Ectodermal cell (in vitro differentiated cells): ENCODE measurements at regions not wholly inside any gene's neighbourhood (a gene's known extent, or its start where the extent isn't known, plus 50 kb on each side); places are given as distances from the start of the nearest gene placed in this dataset.
A peak's percentile ranks its signal among the peaks of the same experiment; 100 is the strongest.

Experiments used
- H3K27ac ChIP-seq: 2 replicates; pipeline ENCODE4 v1.7.0; 2013; ENCODE audit warnings: mild to moderate bottlenecking, low read depth, low read length; ENCODE audit not compliant: insufficient read depth, poor library complexity, severe bottlenecking
- H3K27me3 ChIP-seq: 2 replicates; pipeline ENCODE4 v1.7.0; 2013; ENCODE audit warnings: mild to moderate bottlenecking, low read length; ENCODE audit not compliant: insufficient read depth, control insufficient read depth, poor library complexity, severe bottlenecking
- H3K36me3 ChIP-seq: one replicate; pipeline ENCODE4 v1.7.0; 2013; ENCODE audit warnings: low read length; ENCODE audit not compliant: control insufficient read depth, insufficient read depth
- H3K4me1 ChIP-seq: one replicate; pipeline ENCODE4 v1.7.0; 2013; ENCODE audit warnings: low read length; ENCODE audit not compliant: control insufficient read depth, insufficient read depth
- H3K4me3 ChIP-seq: 2 replicates; pipeline ENCODE4 v1.7.0; 2013; ENCODE audit warnings: low read depth, low read length, control low read depth; ENCODE audit not compliant: insufficient read depth
- H3K9me3 ChIP-seq: 2 replicates; pipeline ENCODE4 v1.7.0; 2013; ENCODE audit warnings: mild to moderate bottlenecking, low read length, moderate library complexity; ENCODE audit not compliant: control insufficient read depth
- WGBS, 2 experiments: methylation state at CpG; one replicate each; pipeline ENCODE4 v1.1.7; 2013; ENCODE audit warnings: missing lambda C conversion rate in 2 of 2; 5-methylcytosine and 5-hydroxymethylcytosine counted together

DNA sequence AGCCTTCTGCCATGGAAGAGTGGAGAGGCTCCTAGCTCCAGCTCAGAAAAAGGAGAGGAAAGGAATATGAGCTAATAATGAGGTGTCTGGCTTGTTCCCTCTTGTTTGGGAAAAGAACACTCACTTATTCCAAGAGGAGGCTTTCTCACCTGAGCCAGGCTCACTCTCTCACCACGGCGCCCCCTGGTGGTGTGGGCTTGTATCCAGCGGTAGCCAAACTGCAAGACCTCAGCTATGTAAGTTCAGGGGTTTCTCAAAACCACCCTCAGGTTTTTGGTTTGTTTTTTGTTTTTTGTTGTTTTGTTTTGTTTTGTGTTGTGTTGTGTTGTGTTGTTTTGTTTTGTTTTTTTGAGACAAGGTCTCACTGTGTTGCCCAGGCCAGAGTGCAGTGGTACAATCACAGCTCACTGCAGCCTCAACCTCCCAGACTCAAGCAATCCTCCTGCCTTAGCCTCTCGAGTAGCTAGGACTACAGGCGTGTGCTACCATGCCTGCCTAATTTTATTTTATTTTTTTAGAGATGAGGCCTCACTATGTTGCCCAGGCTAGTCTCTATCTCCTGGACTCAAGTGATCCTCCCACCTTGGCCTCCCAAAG is 124.0 kb downstream of the TMEM130 start:
- WGBS, 2 experiments = 33 to 39% methylated on average over 5 of the region's 5 CpGs
- no peak overlapping the region for H3K4me3 ChIP-seq
- H3K27ac ChIP-seq = no peak overlapping the region
- H3K36me3 ChIP-seq = no peaks in the 10 kb centered on the region
- no peaks in the 10 kb centered on the region for H3K27me3 ChIP-seq
- H3K4me1 ChIP-seq = peaks cover 3% of the 10 kb centered on the region
- no peaks in the 10 kb centered on the region for H3K9me3 ChIP-seq

DNA sequence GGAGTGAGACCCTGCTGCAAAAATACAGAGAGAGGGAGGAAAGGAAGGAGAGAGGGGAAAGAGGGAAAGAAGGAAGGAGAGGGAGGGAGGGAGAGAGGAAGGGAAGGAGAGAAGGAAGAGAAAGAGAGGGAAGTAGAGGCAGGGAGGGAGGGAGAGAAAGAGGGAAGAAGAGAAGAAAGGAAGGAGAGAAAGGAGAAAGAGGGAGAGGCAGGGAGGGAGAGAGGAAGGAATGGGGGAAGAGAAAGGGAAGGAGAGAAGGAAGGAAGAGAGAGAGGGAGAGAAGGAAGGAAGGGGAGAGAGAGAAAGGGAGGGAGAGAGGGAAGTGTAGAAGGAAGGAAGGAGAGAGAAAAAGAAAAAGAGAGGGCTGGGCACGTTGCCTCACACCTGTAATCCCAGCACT is 121.7 kb downstream of the TMEM130 start:
- H3K9me3 ChIP-seq = no peaks in the 10 kb centered on the region
- no peaks in the 10 kb centered on the region for H3K4me1 ChIP-seq
- H3K27ac ChIP-seq = no peak overlapping the region
- no peaks in the 10 kb centered on the region for H3K36me3 ChIP-seq
- no peaks in the 10 kb centered on the region for H3K27me3 ChIP-seq
- 44 to 61% methylated on average over 1 of the region's 1 CpG for WGBS, 2 experiments
- H3K4me3 ChIP-seq = no peak overlapping the region

DNA sequence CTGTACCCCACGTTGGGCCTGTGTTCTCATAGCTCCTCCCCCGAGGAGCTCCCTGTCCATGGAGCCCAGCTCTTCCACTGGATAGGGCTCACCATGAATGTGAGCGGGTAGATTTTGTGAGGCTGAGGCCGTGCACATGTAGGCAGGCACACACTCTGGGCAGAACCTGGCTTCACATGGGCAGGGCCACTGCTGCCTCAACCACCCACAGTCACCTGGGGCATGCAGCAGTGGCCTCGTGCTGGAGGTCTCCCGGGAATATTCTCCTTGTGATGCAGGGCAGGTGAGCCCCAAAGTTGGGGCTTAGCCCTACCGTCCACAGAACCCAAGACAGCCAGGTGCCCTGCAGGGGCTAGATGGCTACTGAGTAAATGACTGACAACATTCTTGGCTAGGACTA is 116.6 kb downstream of the TMEM130 start:
- no peak overlapping the region for H3K27ac ChIP-seq
- H3K36me3 ChIP-seq = no peaks in the 10 kb centered on the region
- H3K4me3 ChIP-seq = no peak overlapping the region
- peaks cover 9% of the 10 kb centered on the region for H3K4me1 ChIP-seq
- no peaks in the 10 kb centered on the region for H3K27me3 ChIP-seq
- H3K9me3 ChIP-seq = no peaks in the 10 kb centered on the region
- 93 to 96% methylated on average over 7 of the region's 7 CpGs for WGBS, 2 experiments

DNA sequence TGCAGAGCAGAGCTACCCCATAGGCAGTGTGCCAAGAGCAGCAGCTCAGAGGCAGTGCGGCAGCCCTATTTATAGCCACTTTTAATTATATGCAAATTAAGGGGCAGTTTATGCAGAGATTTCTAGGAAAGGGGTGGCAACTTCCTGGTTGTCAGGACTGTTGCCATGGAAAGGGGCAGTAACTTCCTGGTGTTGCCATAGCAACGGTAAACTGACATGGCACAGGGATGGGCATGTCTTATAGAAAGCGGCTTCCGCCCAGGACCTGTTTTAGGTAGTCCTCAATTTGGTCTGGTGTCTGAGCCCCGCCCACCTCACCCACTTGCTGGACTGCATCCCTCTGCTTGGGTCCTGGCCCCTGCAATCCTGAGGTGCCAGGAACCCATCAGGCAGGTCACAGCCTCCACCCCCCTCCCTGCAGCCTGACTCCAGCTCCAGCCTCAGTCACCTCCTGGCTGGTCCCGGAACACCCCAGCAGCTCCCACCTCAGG is 115.8 kb downstream of the TMEM130 start:
- Histone ChIP-seq H3K36me3 (no peaks in the 10 kb centered on the region), H3K27ac (peak overlapping the region; percentile 31), H3K4me3 (no peak overlapping the region), H3K9me3 (no peaks in the 10 kb centered on the region), H3K4me1 (peaks cover 9% of the 10 kb centered on the region), H3K27me3 (no peaks in the 10 kb centered on the region)
- WGBS, 2 experiments = 87 to 88% methylated on average over 5 to 6 of the region's 6 CpGs

DNA sequence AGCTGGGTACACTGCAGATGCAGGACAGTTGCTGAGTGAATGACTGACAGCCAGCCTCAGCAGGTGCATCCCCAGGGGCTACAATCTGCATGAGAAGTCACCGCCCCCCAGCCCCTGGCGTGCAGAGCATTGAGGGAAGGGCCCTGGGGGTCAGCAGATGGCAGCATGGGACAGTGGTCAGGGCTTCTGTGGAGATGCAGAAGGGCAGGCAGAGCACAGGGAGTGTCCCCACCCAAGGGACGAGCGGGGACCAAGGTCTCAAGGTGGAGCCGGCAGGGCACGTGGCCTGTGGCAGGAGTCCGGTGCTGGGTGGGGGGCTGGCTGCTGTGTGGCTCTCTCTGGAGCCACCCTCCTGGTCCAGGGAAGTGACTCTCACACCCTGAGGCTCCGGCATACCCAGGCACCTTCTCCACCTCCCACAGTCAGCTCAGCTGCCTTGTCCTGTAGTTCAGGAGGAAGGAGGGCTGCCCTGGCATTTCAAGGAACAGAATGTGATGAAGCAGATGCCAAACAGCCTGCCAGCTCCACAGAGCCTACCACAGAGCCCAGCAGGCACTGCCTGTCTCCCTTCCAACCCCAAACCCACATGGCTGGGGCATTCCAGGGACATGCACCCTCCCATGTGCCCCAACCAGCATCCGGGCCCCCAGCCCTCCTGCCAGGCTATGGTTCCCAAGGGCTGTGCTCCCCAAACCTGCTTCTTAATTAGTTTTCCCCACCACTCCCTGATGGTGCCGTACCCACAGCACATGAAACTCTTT is 114.5 kb downstream of the TMEM130 start:
- H3K36me3 ChIP-seq = no peaks in the 10 kb centered on the region
- 52 to 61% methylated on average over 10 of the region's 10 CpGs for WGBS, 2 experiments
- H3K27me3 ChIP-seq = no peaks in the 10 kb centered on the region
- peaks cover 9% of the 10 kb centered on the region for H3K4me1 ChIP-seq
- no peak overlapping the region for H3K4me3 ChIP-seq
- H3K9me3 ChIP-seq = no peaks in the 10 kb centered on the region
- no peak overlapping the region for H3K27ac ChIP-seq

DNA sequence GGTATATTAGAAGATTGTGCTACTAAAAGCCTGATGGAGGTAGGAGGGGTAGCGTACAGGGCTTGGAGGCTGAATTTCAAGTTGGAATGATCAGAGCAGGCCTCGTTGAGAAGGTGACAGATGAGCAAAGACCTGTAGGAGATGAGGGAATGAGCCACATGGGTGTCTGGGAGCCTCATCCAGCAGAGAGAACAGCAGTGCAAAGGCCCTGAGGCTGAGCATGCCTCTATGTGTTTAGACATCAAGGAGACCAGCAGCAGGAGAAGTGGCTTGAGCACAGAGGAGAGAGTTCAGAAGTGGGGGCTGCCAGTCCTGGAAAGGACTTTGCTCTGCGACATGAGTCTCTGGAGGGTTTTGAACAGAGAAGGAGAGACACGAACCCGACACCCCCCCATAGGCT is 111.7 kb downstream of the TMEM130 start:
- Histone ChIP-seq H3K36me3 (no peaks in the 10 kb centered on the region), H3K27me3 (no peaks in the 10 kb centered on the region), H3K27ac (no peak overlapping the region), H3K4me3 (no peak overlapping the region), H3K9me3 (no peaks in the 10 kb centered on the region), H3K4me1 (peaks cover 9% of the 10 kb centered on the region)
- WGBS, 2 experiments = 93 to 95% methylated on average over 5 of the region's 5 CpGs

DNA sequence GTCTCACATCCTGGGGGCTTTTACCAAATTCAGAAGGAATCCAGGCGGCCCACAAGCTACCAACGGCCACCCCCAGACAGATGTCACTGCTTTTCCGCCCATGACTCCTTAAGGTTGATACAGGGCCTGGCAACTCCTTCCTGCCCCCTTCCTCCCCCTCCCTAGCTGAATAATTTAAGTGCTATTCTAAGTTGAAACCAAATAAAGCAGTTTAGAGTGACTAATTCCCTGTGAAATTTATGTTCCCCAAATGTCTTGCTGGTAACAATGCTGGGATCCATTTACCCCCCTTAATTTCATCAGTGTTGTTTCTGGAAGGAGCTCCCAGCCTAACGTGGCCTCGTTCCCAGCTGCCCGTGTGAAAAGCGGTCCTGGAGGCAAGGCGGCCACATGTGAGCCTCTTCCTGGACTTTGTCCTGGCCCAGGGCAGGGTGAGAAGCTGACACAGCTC is 109.6 kb downstream of the TMEM130 start:
- H3K36me3 ChIP-seq = no peaks in the 10 kb centered on the region
- no peaks in the 10 kb centered on the region for H3K9me3 ChIP-seq
- 87 to 93% methylated on average over 8 of the region's 8 CpGs for WGBS, 2 experiments
- no peak overlapping the region for H3K4me3 ChIP-seq
- H3K4me1 ChIP-seq = peaks cover 6% of the 10 kb centered on the region
- no peak overlapping the region for H3K27ac ChIP-seq
- H3K27me3 ChIP-seq = no peaks in the 10 kb centered on the region

DNA sequence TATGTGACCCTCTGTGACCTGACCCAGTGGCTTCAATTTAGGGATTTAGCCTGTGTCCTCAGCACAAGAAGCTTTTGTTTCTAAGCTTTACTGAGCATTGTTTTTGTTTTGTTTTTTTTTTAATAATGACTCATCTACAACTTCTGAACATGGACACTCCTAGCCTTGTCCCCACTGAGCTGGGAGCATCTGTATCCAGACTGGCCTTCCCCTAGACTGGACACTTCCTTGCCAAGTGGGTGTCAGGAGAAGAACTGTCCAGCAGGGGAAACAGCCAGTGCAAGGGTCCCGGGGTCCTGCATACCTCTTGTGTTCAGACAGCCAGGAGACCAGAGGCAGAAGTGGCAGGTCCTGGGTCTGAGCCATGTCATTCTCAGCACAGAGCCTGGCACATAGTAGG is 108.6 kb downstream of the TMEM130 start:
- no peak overlapping the region for H3K27ac ChIP-seq
- H3K4me1 ChIP-seq = no peaks in the 10 kb centered on the region
- no peak overlapping the region for H3K4me3 ChIP-seq
- H3K36me3 ChIP-seq = no peaks in the 10 kb centered on the region
- no peaks in the 10 kb centered on the region for H3K9me3 ChIP-seq
- no peaks in the 10 kb centered on the region for H3K27me3 ChIP-seq
- WGBS, 2 experiments = 89 to 91% methylated on average over 1 of the region's 1 CpG

DNA sequence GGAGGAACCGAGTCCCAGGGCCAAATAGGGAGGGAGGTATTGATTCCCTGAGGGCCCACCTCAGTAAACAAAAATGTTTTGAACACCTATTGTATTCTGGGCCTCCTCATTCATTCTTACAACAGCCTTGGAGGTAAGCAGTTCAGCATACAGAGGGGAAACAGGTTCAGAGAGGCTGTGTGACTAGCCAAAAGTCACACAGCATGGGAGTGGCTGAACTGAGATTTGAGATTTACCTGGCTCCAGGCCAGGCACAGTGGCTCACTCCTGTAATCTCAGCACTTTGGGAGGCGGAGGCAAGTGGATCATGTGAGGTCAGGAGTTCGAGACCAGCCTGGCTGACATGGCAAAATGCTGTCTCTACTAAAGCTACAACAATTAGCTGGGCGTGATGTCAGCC is 107.2 kb downstream of the TMEM130 start:
- 77 to 81% methylated on average over 4 of the region's 4 CpGs for WGBS, 2 experiments
- H3K4me3 ChIP-seq = no peak overlapping the region

DNA sequence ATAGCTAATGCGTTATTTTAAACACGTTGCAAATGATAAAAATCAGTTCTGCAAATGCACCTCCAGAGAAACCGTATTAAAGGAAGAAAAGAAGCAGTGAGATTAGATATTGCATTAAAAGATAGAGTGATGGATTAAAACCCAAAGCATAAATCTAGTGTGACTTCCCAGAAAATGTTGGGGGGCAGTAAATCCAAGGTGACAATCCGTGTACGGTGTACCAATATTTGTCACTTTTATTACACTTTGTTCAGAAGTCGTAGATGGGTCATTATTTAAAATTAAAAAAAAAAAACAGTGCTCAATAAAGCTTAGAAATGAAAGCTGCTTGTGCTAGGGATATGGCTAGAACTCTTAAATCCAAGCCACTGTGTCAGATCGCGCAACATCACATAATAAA is 106.4 kb downstream of the TMEM130 start:
- H3K9me3 ChIP-seq = no peaks in the 10 kb centered on the region
- 96 to 98% methylated on average over 5 to 8 of the region's 8 CpGs for WGBS, 2 experiments

More for the DNA sequence above, 107.2 kb downstream of the TMEM130 start:
- H3K4me1 ChIP-seq = no peaks in the 10 kb centered on the region
- no peaks in the 10 kb centered on the region for H3K9me3 ChIP-seq
- H3K27ac ChIP-seq = no peak overlapping the region
- no peaks in the 10 kb centered on the region for H3K27me3 ChIP-seq
- H3K36me3 ChIP-seq = no peaks in the 10 kb centered on the region

More for the DNA sequence above, 106.4 kb downstream of the TMEM130 start:
- Histone ChIP-seq H3K27ac (no peak overlapping the region), H3K27me3 (no peaks in the 10 kb centered on the region), H3K4me1 (no peaks in the 10 kb centered on the region), H3K4me3 (no peak overlapping the region), H3K36me3 (no peaks in the 10 kb centered on the region)
